ENCODE measurements at regions not wholly inside any gene's neighbourhood (a gene's known extent, or its start where the extent isn't known, plus 50 kb on each side); places are given as distances from the start of the nearest gene placed in this dataset.

DNA sequence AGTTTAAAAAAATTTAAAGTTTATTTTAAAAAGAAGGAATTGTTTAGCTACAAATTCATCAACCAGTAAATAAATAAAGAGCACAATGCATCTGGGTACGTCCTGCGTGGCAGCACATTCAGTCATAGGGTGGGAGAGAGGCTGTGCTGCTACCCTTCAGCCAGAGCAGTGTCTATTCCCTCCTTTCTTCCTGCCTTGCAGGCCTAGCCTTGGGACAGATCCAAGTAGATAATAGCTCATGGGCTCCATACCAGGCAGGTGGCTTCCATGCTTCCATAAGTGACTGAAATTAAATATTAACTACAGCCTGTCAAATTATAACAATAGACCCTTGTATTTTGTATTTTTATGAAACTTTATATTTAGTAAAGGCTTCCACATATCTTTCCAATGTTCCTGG, 408.3 kb upstream of the RGMB start:
- Histone ChIP-seq H3K4me1 (ENCODE audit: control insufficient read depth in 4 of 4, insufficient read depth in 4 of 4, low read length in 3 of 4) (no peaks in the 10 kb centered on the region), H3K4me3 (ENCODE audit: low read depth in 1 of 3, low read length in 3 of 3) (no peak overlapping the region), H3K36me3 (ENCODE audit: control insufficient read depth in 4 of 4, insufficient read depth in 3 of 4, low read depth in 1 of 4, low read length in 3 of 4) (no peaks in the 10 kb centered on the region), H3K9me3 (ENCODE audit: control insufficient read depth in 4 of 4, low read length in 3 of 4) (no peaks in the 10 kb centered on the region), H3K27me3 (ENCODE audit: control insufficient read depth in 4 of 4, insufficient read depth in 4 of 4, low read length in 3 of 4) (no peaks in the 10 kb centered on the region), H3K9ac (ENCODE audit: low read depth in 1 of 2, low read length in 2 of 2) (no peak overlapping the region), H3K27ac (ENCODE audit: low read depth in 1 of 2, low read length in 2 of 2) (no peak overlapping the region)
- WGBS, result 61% methylated on average over 2 of the region's 2 CpGs
- TF ChIP-seq, protein P1, sequence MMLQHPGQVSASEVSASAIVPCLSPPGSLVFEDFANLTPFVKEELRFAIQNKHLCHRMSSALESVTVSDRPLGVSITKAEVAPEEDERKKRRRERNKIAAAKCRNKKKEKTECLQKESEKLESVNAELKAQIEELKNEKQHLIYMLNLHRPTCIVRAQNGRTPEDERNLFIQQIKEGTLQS (IDR thresholded peaks at IDR 0.05), result no peak
- TF ChIP-seq GABPA (IDR thresholded peaks at IDR 0.05 in 1 of 2, conservative IDR thresholded peaks at IDR 0.05 in 1 of 2), result no peak
- no peak for TF ChIP-seq RXRA (IDR thresholded peaks at IDR 0.05)
- no peak for TF ChIP-seq YY1 (IDR thresholded peaks at IDR 0.05)
- TF ChIP-seq EGR1 (IDR thresholded peaks at IDR 0.05; ENCODE audit: low read depth in 2 of 2), result no peak
- TF ChIP-seq JUND (IDR thresholded peaks at IDR 0.05), result no peak
- no peak for TF ChIP-seq HNF4G (IDR thresholded peaks at IDR 0.05)
- no peak for TF ChIP-seq FOXA1 (IDR thresholded peaks at IDR 0.05)
- TF ChIP-seq SP1 (IDR thresholded peaks at IDR 0.05), result no peak
- TF ChIP-seq RAD21 (IDR thresholded peaks at IDR 0.05), result no peak
- TF ChIP-seq TAF1 (conservative IDR thresholded peaks at IDR 0.05), result no peak
- TF ChIP-seq, protein P2, sequence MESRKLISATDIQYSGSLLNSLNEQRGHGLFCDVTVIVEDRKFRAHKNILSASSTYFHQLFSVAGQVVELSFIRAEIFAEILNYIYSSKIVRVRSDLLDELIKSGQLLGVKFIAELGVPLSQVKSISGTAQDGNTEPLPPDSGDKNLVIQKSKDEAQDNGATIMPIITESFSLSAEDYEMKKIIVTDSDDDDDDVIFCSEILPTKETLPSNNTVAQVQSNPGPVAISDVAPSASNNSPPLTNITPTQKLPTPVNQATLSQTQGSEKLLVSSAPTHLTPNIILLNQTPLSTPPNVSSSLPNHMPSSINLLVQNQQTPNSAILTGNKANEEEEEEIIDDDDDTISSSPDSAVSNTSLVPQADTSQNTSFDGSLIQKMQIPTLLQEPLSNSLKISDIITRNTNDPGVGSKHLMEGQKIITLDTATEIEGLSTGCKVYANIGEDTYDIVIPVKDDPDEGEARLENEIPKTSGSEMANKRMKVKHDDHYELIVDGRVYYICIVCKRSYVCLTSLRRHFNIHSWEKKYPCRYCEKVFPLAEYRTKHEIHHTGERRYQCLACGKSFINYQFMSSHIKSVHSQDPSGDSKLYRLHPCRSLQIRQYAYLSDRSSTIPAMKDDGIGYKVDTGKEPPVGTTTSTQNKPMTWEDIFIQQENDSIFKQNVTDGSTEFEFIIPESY (IDR thresholded peaks at IDR 0.05), result no peak
- TF ChIP-seq, protein P3, sequence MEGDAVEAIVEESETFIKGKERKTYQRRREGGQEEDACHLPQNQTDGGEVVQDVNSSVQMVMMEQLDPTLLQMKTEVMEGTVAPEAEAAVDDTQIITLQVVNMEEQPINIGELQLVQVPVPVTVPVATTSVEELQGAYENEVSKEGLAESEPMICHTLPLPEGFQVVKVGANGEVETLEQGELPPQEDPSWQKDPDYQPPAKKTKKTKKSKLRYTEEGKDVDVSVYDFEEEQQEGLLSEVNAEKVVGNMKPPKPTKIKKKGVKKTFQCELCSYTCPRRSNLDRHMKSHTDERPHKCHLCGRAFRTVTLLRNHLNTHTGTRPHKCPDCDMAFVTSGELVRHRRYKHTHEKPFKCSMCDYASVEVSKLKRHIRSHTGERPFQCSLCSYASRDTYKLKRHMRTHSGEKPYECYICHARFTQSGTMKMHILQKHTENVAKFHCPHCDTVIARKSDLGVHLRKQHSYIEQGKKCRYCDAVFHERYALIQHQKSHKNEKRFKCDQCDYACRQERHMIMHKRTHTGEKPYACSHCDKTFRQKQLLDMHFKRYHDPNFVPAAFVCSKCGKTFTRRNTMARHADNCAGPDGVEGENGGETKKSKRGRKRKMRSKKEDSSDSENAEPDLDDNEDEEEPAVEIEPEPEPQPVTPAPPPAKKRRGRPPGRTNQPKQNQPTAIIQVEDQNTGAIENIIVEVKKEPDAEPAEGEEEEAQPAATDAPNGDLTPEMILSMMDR (IDR thresholded peaks at IDR 0.05; ENCODE audit: low read depth, low read length, missing input control), result no peak
- no peak for TF ChIP-seq FOXA2 (IDR thresholded peaks at IDR 0.05)
- TF ChIP-seq, protein P4, sequence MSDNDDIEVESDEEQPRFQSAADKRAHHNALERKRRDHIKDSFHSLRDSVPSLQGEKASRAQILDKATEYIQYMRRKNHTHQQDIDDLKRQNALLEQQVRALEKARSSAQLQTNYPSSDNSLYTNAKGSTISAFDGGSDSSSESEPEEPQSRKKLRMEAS (IDR thresholded peaks at IDR 0.05), result no peak
- TF ChIP-seq HNF4A (conservative IDR thresholded peaks at IDR 0.05), result no peak
- TF ChIP-seq NR2F2 (IDR thresholded peaks at IDR 0.05), result no peak
- TF ChIP-seq, protein P5, sequence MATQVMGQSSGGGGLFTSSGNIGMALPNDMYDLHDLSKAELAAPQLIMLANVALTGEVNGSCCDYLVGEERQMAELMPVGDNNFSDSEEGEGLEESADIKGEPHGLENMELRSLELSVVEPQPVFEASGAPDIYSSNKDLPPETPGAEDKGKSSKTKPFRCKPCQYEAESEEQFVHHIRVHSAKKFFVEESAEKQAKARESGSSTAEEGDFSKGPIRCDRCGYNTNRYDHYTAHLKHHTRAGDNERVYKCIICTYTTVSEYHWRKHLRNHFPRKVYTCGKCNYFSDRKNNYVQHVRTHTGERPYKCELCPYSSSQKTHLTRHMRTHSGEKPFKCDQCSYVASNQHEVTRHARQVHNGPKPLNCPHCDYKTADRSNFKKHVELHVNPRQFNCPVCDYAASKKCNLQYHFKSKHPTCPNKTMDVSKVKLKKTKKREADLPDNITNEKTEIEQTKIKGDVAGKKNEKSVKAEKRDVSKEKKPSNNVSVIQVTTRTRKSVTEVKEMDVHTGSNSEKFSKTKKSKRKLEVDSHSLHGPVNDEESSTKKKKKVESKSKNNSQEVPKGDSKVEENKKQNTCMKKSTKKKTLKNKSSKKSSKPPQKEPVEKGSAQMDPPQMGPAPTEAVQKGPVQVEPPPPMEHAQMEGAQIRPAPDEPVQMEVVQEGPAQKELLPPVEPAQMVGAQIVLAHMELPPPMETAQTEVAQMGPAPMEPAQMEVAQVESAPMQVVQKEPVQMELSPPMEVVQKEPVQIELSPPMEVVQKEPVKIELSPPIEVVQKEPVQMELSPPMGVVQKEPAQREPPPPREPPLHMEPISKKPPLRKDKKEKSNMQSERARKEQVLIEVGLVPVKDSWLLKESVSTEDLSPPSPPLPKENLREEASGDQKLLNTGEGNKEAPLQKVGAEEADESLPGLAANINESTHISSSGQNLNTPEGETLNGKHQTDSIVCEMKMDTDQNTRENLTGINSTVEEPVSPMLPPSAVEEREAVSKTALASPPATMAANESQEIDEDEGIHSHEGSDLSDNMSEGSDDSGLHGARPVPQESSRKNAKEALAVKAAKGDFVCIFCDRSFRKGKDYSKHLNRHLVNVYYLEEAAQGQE (IDR thresholded peaks at IDR 0.05), result no peak
- DNase-seq (ENCODE audit: low spot score), result no peak

Data from liver (tissue), 8 donors.